ENCODE measurements at regions not wholly inside any gene's neighbourhood (a gene's known extent, or its start where the extent isn't known, plus 50 kb on each side); places are given as distances from the start of the nearest gene placed in this dataset.

GRCh38 chr16:55003916-55004315 is 73.3 kb downstream of the IRX5 start:
- no peaks in the 10 kb centered on the region for H3K36me3 Mint-ChIP-seq (ENCODE audit: low read depth)

More at GRCh38 chr16:55003916-55004315, 73.3 kb downstream of the IRX5 start:
- H3K4me3 ChIP-seq, result no peak overlapping the region
- DNase-seq (ENCODE audit: low spot score), result no peak
- no peak for ATAC-seq
- no peaks in the 10 kb centered on the region for H3K79me2 ChIP-seq (replicated peaks; ENCODE audit: insufficient read depth)
- no peaks in the 10 kb centered on the region for H3K4me1 ChIP-seq (ENCODE audit: insufficient read depth)
- H3K9me2 ChIP-seq (ENCODE audit: insufficient read depth), result no peaks in the 10 kb centered on the region
- no peaks in the 10 kb centered on the region for H3K36me3 ChIP-seq (ENCODE audit: insufficient read depth)
- TF ChIP-seq, protein P1, sequence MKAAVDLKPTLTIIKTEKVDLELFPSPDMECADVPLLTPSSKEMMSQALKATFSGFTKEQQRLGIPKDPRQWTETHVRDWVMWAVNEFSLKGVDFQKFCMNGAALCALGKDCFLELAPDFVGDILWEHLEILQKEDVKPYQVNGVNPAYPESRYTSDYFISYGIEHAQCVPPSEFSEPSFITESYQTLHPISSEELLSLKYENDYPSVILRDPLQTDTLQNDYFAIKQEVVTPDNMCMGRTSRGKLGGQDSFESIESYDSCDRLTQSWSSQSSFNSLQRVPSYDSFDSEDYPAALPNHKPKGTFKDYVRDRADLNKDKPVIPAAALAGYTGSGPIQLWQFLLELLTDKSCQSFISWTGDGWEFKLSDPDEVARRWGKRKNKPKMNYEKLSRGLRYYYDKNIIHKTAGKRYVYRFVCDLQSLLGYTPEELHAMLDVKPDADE (IDR thresholded peaks at IDR 0.05), result no peak
- no peak for TF ChIP-seq NANOG (IDR thresholded peaks at IDR 0.05; ENCODE audit: borderline replicate concordance)
- no peak for TF ChIP-seq ZNF331 (CRISPR knock-in tag; IDR thresholded peaks at IDR 0.05; ENCODE audit: low read depth)
- no peak for TF ChIP-seq REST (IDR thresholded peaks at IDR 0.05; ENCODE audit: unreplicated experiment)
- TF ChIP-seq STAT1 (IDR thresholded peaks at IDR 0.05; ENCODE audit: unreplicated experiment), result no peak
- TF ChIP-seq EZH2phosphoT487 (IDR thresholded peaks at IDR 0.05; ENCODE audit: unreplicated experiment), result no peak
- no peak for TF ChIP-seq ZNF462 (CRISPR knock-in tag; IDR thresholded peaks at IDR 0.05)
- TF ChIP-seq EZH2 (IDR thresholded peaks at IDR 0.05; ENCODE audit: low read depth, unreplicated experiment), result no peak
- no peak for TF ChIP-seq JUNB (IDR thresholded peaks at IDR 0.05; ENCODE audit: unreplicated experiment)
- TF ChIP-seq POLR2AphosphoS5 (IDR thresholded peaks at IDR 0.05; ENCODE audit: low read depth), result no peak
- TF ChIP-seq CREB1 (CRISPR knock-in tag; IDR thresholded peaks at IDR 0.05; ENCODE audit: low read depth), result no peak
- TF ChIP-seq CTCF (conservative IDR thresholded peaks at IDR 0.05; ENCODE audit: low read depth in 2 of 2), result no peak
- Mint-ChIP-seq H3K9me3 (no peaks in the 10 kb centered on the region; the same call in 2 of the 3 replicates), H3K27ac (no peak overlapping the region), H3K27me3 (ENCODE audit: insufficient read depth, low read depth, poor library complexity) (peaks cover 2% of the 10 kb centered on the region), H3K4me3 (no peak overlapping the region), H3K4me1 (no peaks in the 10 kb centered on the region; the same call in 2 of the 3 replicates)
- no peaks in the 10 kb centered on the region for H3F3A ChIP-seq (replicated peaks; ENCODE audit: low read depth)
- H2AFZ ChIP-seq, result no peak overlapping the region
- no peaks in the 10 kb centered on the region for H3K27me3 ChIP-seq (ENCODE audit: insufficient read depth)
- no peak overlapping the region for H3K27ac ChIP-seq (ENCODE audit: low read depth)
- H3K4me2 ChIP-seq, result no peak overlapping the region
- no peaks in the 10 kb centered on the region for H4K20me1 ChIP-seq (replicated peaks; ENCODE audit: insufficient read depth)
